ENCODE measurements at regions not wholly inside any gene's neighbourhood (a gene's known extent, or its start where the extent isn't known, plus 50 kb on each side); places are given as distances from the start of the nearest gene placed in this dataset.

- Histone ChIP-seq H3K9ac (ENCODE audit: low read length) (no peak overlapping the region), H3K4me3 (ENCODE audit: low read length) (no peak overlapping the region), H3K4me1 (ENCODE audit: control insufficient read depth, insufficient read depth, low read length) (peaks cover 5% of the 10 kb centered on the region), H3K36me3 (ENCODE audit: control insufficient read depth, insufficient read depth, low read length) (no peaks in the 10 kb centered on the region), H3K9me3 (ENCODE audit: control insufficient read depth, low read length) (no peaks in the 10 kb centered on the region), H3K27me3 (ENCODE audit: control insufficient read depth, insufficient read depth, low read length) (peaks cover 13% of the 10 kb centered on the region)
These were observed 193.5 kb downstream of the RGS3 start for GRCh38 chr9:113656771-113657670.

- no peak overlapping the region for H3K4me3 ChIP-seq (ENCODE audit: low read length)
- no peaks in the 10 kb centered on the region for H3K9me3 ChIP-seq (ENCODE audit: control insufficient read depth, low read length)
- H3K36me3 ChIP-seq (ENCODE audit: control insufficient read depth, insufficient read depth, low read length), result no peaks in the 10 kb centered on the region
- H3K27me3 ChIP-seq (ENCODE audit: control insufficient read depth, insufficient read depth, low read length), result peaks cover 13% of the 10 kb centered on the region
- H3K9ac ChIP-seq (ENCODE audit: low read length), result no peak overlapping the region
- H3K4me1 ChIP-seq (ENCODE audit: control insufficient read depth, insufficient read depth, low read length), result peaks cover 5% of the 10 kb centered on the region
These were observed 194.4 kb downstream of the RGS3 start for GRCh38 chr9:113657765-113658544.

DNA sequence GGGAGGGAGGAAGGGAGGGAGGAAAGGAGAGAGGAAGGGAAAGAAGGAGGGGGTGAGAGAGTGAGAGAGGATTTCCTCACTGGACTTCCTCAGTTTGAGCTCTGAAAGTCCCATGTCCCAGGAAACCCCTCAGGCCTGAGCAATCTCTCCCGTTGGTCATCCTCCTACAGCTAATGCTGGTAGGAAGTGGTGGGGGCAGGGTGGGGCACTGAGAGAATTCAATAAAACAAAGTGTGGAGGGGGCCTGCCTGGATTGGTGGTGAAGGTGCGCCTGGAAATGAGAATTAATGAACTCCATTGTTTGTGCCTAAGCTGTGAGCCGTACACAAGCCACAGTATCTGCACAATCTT, 195.0 kb downstream of the RGS3 start:
- Histone ChIP-seq H3K27me3 (ENCODE audit: control insufficient read depth, insufficient read depth, low read length) (peaks cover 13% of the 10 kb centered on the region), H3K9me3 (ENCODE audit: control insufficient read depth, low read length) (no peaks in the 10 kb centered on the region), H3K4me3 (ENCODE audit: low read length) (no peak overlapping the region), H3K9ac (ENCODE audit: low read length) (no peak overlapping the region), H3K4me1 (ENCODE audit: control insufficient read depth, insufficient read depth, low read length) (peaks cover 5% of the 10 kb centered on the region), H3K36me3 (ENCODE audit: control insufficient read depth, insufficient read depth, low read length) (no peaks in the 10 kb centered on the region)

DNA sequence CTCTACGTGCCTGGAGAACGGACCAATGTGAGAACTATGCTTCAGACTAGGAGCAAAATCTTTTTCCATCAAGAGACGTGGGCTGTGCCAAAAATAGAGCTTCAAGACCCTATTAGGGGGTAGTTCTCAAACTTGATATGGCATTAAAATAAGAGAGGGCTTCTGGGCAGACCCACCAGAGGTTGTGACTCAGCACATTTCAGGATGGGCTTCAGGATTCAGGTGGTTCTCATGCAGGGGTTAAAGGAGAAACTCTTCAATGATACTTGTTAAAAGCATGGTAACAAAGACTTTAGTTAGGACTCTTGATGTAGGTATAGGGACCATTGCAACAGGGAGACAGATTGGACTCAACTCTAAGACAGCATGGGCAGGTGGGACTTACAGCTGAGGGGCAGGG, 195.5 kb downstream of the RGS3 start:
- peaks cover 13% of the 10 kb centered on the region for H3K27me3 ChIP-seq (ENCODE audit: control insufficient read depth, insufficient read depth, low read length)
- no peak overlapping the region for H3K4me3 ChIP-seq (ENCODE audit: low read length)
- H3K36me3 ChIP-seq (ENCODE audit: control insufficient read depth, insufficient read depth, low read length), result no peaks in the 10 kb centered on the region
- peaks cover 5% of the 10 kb centered on the region for H3K4me1 ChIP-seq (ENCODE audit: control insufficient read depth, insufficient read depth, low read length)
- H3K9ac ChIP-seq (ENCODE audit: low read length), result no peak overlapping the region
- no peaks in the 10 kb centered on the region for H3K9me3 ChIP-seq (ENCODE audit: control insufficient read depth, low read length)

DNA sequence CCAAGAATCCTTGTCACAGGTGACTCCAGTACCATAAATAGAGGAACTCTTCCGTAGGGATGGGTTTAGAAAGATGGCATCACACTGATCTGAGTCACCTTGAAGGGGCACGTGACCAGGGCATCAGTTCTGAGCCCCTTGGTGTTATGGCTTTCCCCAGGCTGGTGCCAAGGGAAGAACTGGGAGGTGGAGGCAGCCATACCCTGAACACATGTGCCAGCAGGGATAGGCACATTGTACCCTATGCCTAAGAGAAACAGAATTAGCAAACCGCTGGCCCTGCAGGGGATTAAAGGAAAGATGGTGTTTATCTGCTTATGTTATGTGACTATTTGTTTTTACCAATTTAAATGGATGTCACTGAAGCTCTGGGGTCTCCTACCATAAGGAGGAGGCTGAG, 196.2 kb downstream of the RGS3 start:
- Histone ChIP-seq H3K9ac (ENCODE audit: low read length) (no peak overlapping the region), H3K9me3 (ENCODE audit: control insufficient read depth, low read length) (no peaks in the 10 kb centered on the region), H3K4me3 (ENCODE audit: low read length) (no peak overlapping the region), H3K27me3 (ENCODE audit: control insufficient read depth, insufficient read depth, low read length) (peaks cover 13% of the 10 kb centered on the region), H3K4me1 (ENCODE audit: control insufficient read depth, insufficient read depth, low read length) (peaks cover 5% of the 10 kb centered on the region), H3K36me3 (ENCODE audit: control insufficient read depth, insufficient read depth, low read length) (no peaks in the 10 kb centered on the region)

DNA sequence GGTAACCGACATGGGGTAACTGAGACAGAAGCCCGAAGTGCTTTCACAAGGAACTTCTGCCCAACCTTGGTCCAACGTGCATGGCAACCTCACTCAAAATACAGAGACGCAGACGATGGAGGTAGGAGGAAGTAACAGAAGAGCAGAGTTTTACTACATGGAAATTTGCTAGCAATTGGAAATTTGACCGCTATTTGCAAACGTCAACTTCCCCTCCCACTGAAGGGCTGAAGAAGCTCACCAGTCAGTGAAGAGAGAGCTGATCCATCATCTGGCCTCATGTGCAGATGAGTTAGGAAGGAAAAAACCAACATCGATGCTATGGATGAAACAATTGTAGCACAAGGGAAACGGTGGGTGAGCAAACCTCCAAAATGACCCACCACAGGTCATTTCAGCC, 196.7 kb downstream of the RGS3 start:
- no peak overlapping the region for H3K9ac ChIP-seq (ENCODE audit: low read length)
- H3K36me3 ChIP-seq (ENCODE audit: control insufficient read depth, insufficient read depth, low read length), result no peaks in the 10 kb centered on the region
- H3K4me3 ChIP-seq (ENCODE audit: low read length), result no peak overlapping the region
- peaks cover 13% of the 10 kb centered on the region for H3K27me3 ChIP-seq (ENCODE audit: control insufficient read depth, insufficient read depth, low read length)
- H3K9me3 ChIP-seq (ENCODE audit: control insufficient read depth, low read length), result no peaks in the 10 kb centered on the region
- H3K4me1 ChIP-seq (ENCODE audit: control insufficient read depth, insufficient read depth, low read length), result peaks cover 2% of the 10 kb centered on the region

DNA sequence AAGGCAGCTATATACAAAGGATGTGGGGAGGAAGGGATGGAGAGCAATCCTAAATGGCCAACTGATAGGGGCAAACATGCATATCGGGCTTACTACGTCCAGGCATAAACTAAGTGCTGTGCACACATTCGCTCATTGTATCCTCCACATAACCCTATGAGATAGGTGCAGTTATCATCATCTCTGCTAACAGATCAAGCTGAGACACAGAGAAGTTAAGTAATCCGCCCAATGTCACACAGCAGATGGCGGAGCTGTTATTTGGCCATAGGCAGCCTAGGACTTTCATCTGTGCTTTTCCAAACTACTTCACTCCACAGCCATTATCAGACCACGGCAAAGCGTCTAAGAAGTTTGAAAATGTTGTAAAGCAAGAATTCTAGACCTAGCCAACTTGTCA, 197.5 kb downstream of the RGS3 start:
- Histone ChIP-seq H3K4me1 (ENCODE audit: control insufficient read depth, insufficient read depth, low read length) (no peaks in the 10 kb centered on the region), H3K36me3 (ENCODE audit: control insufficient read depth, insufficient read depth, low read length) (no peaks in the 10 kb centered on the region), H3K9ac (ENCODE audit: low read length) (no peak overlapping the region), H3K9me3 (ENCODE audit: control insufficient read depth, low read length) (no peaks in the 10 kb centered on the region), H3K27me3 (ENCODE audit: control insufficient read depth, insufficient read depth, low read length) (peaks cover 13% of the 10 kb centered on the region), H3K4me3 (ENCODE audit: low read length) (no peak overlapping the region)

GRCh38 chr9:113664181-113664875, 200.8 kb downstream of the RGS3 start:
- no peaks in the 10 kb centered on the region for H3K9me3 ChIP-seq (ENCODE audit: control insufficient read depth, low read length)
- no peaks in the 10 kb centered on the region for H3K4me1 ChIP-seq (ENCODE audit: control insufficient read depth, insufficient read depth, low read length)
- H3K36me3 ChIP-seq (ENCODE audit: control insufficient read depth, insufficient read depth, low read length), result no peaks in the 10 kb centered on the region
- peaks cover 4% of the 10 kb centered on the region for H3K27me3 ChIP-seq (ENCODE audit: control insufficient read depth, insufficient read depth, low read length)
- H3K9ac ChIP-seq (ENCODE audit: low read length), result no peak overlapping the region
- no peak overlapping the region for H3K4me3 ChIP-seq (ENCODE audit: low read length)

- Histone ChIP-seq H3K36me3 (ENCODE audit: control insufficient read depth, insufficient read depth, low read length) (no peaks in the 10 kb centered on the region), H3K9me3 (ENCODE audit: control insufficient read depth, low read length) (no peaks in the 10 kb centered on the region), H3K9ac (ENCODE audit: low read length) (no peak overlapping the region)
These were observed 201.5 kb downstream of the RGS3 start for GRCh38 chr9:113665064-113665463.

GRCh38 chr9:113665756-113666155, 202.2 kb downstream of the RGS3 start:
- no peak overlapping the region for H3K4me3 ChIP-seq (ENCODE audit: low read length)
- H3K27me3 ChIP-seq (ENCODE audit: control insufficient read depth, insufficient read depth, low read length), result peaks cover 4% of the 10 kb centered on the region
- H3K9me3 ChIP-seq (ENCODE audit: control insufficient read depth, low read length), result no peaks in the 10 kb centered on the region
- no peaks in the 10 kb centered on the region for H3K4me1 ChIP-seq (ENCODE audit: control insufficient read depth, insufficient read depth, low read length)
- H3K36me3 ChIP-seq (ENCODE audit: control insufficient read depth, insufficient read depth, low read length), result no peaks in the 10 kb centered on the region
- no peak overlapping the region for H3K9ac ChIP-seq (ENCODE audit: low read length)

More at GRCh38 chr9:113665064-113665463, 201.5 kb downstream of the RGS3 start:
- H3K4me3 ChIP-seq (ENCODE audit: low read length), result no peak overlapping the region
- H3K4me1 ChIP-seq (ENCODE audit: control insufficient read depth, insufficient read depth, low read length), result no peaks in the 10 kb centered on the region
- H3K27me3 ChIP-seq (ENCODE audit: control insufficient read depth, insufficient read depth, low read length), result peaks cover 4% of the 10 kb centered on the region

DNA sequence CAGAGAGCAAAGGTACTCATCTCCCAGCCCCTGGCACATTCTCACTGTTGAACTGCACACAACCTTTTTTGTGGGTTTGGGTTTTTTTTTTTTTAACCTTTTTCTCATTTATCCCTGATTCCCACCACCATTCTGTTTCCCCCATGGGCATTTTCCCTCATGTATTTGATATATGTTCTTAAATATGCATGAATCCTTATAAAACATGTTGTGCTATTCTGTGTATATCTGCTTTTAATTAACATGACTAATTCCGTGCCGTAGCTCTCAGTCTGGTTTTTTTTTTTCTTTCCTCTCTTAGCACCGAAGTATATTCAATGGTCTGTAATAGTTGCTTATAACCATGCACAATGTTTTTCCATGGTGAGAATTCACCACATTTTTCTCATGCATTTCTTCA, 204.5 kb downstream of the RGS3 start:
- Histone ChIP-seq H3K9me3 (ENCODE audit: control insufficient read depth, low read length) (no peaks in the 10 kb centered on the region), H3K36me3 (ENCODE audit: control insufficient read depth, insufficient read depth, low read length) (no peaks in the 10 kb centered on the region), H3K27me3 (ENCODE audit: control insufficient read depth, insufficient read depth, low read length) (no peaks in the 10 kb centered on the region), H3K9ac (ENCODE audit: low read length) (no peak overlapping the region), H3K4me1 (ENCODE audit: control insufficient read depth, insufficient read depth, low read length) (no peaks in the 10 kb centered on the region), H3K4me3 (ENCODE audit: low read length) (no peak overlapping the region)
